Stimulated activated CD4-positive, alpha-beta T cell treated with anti-CD3 and anti-CD28 coated beads, Interleukin-2, amount 100 ng/mL, for 4 hours (primary cell): ENCODE measurements at regions not wholly inside any gene's neighbourhood (a gene's known extent, or its start where the extent isn't known, plus 50 kb on each side); places are given as distances from the start of the nearest gene placed in this dataset.
"Not testable (repeated sequence)": the region's sequence is repeated elsewhere in the genome, so short reads cannot be mapped to it uniquely, and the experiment has no call there.

Experiments used
- DNase-seq: peaks from one replicate; pipeline ENCODE4 v3.0.0-alpha.2; 2020; ENCODE audit warnings: low read depth

- no peak for DNase-seq
Observed at GRCh38 chr3:170814822-170815221, 55.2 kb downstream of the RPL22L1 start.

- DNase-seq = no peak
Observed at GRCh38 chr3:170813266-170813665, 56.7 kb downstream of the RPL22L1 start.

GRCh38 chr3:170811928-170812591 is 57.9 kb downstream of the RPL22L1 start:
- peak; percentile 49 for DNase-seq

GRCh38 chr3:170811515-170811914 is 58.5 kb downstream of the RPL22L1 start:
- no peak for DNase-seq

- DNase-seq = no peak
Observed at GRCh38 chr3:170809975-170810357, 60.0 kb downstream of the RPL22L1 start.

- DNase-seq = no peak
Observed at GRCh38 chr3:170809007-170809974, 60.7 kb downstream of the RPL22L1 start.

- DNase-seq = no peak
Observed at GRCh38 chr3:170808041-170808440, 62.0 kb downstream of the RPL22L1 start.

GRCh38 chr3:170806676-170807075 is 63.3 kb downstream of the RPL22L1 start:
- no peak for DNase-seq

- no peak for DNase-seq
Observed at GRCh38 chr3:170806141-170806540, 63.9 kb downstream of the RPL22L1 start.

GRCh38 chr3:170805296-170805695 is 64.7 kb downstream of the RPL22L1 start:
- DNase-seq = not testable (repeated sequence)

GRCh38 chr3:170804634-170805033 is 65.4 kb downstream of the RPL22L1 start:
- not testable (repeated sequence) for DNase-seq

GRCh38 chr3:170804078-170804477 is 65.9 kb downstream of the RPL22L1 start:
- DNase-seq = no peak

GRCh38 chr3:170802164-170803151 is 67.5 kb downstream of the RPL22L1 start:
- DNase-seq = no peak

- DNase-seq = no peak
Observed at GRCh38 chr3:170801597-170801996, 68.4 kb downstream of the RPL22L1 start.

GRCh38 chr3:170800275-170800674 is 69.7 kb downstream of the RPL22L1 start:
- not testable (repeated sequence) for DNase-seq

- no peak for DNase-seq
Observed at GRCh38 chr3:170799009-170799408, 71.0 kb downstream of the RPL22L1 start.

GRCh38 chr3:170797685-170798084 is 72.3 kb downstream of the RPL22L1 start:
- DNase-seq = no peak

GRCh38 chr3:170792471-170792870 is 77.5 kb downstream of the RPL22L1 start:
- no peak for DNase-seq

- DNase-seq = no peak
Observed at GRCh38 chr3:170790647-170791046, 79.3 kb downstream of the RPL22L1 start.

- no peak for DNase-seq
Observed at GRCh38 chr3:170787464-170787863, 82.5 kb downstream of the RPL22L1 start.

- no peak for DNase-seq
Observed at GRCh38 chr3:170785454-170785853, 84.5 kb downstream of the RPL22L1 start.

- no peak for DNase-seq
Observed at GRCh38 chr3:170784406-170784805, 85.6 kb downstream of the RPL22L1 start.
